ENCODE measurements at regions not wholly inside any gene's neighbourhood (a gene's known extent, or its start where the extent isn't known, plus 50 kb on each side); places are given as distances from the start of the nearest gene placed in this dataset.

GRCh38 chr6:138559143-138559542, 59.8 kb upstream of the NHSL1 start:
- no TSS peak for BruUV-seq (replicated peaks)

GRCh38 chr6:138560130-138560860, 61.0 kb upstream of the NHSL1 start:
- CTCF ChIA-PET: no interaction called here
- intact Hi-C loops (cut with micrococcal nuclease; ENCODE audit: unreplicated experiment): no loop called here
- no peaks in the 10 kb centered on the region for H3K27me3 Mint-ChIP-seq (ENCODE audit: unreplicated experiment)
- no peaks in the 10 kb centered on the region for H3K9me3 Mint-ChIP-seq (ENCODE audit: low read depth, unreplicated experiment)
- no peaks in the 10 kb centered on the region for H3K36me3 Mint-ChIP-seq (ENCODE audit: insufficient read depth, unreplicated experiment)
- DNase-seq: no peak
- H3K27ac Mint-ChIP-seq (ENCODE audit: unreplicated experiment): no peak overlapping the region
- peaks cover 20% of the 10 kb centered on the region for H3K4me1 Mint-ChIP-seq (ENCODE audit: low read depth, unreplicated experiment)
- no TSS peak for BruUV-seq (replicated peaks)
- TF ChIP-seq CTCF (IDR thresholded peaks at IDR 0.05; ENCODE audit: unreplicated experiment): no peak
- H3K4me3 Mint-ChIP-seq (ENCODE audit: low read depth, unreplicated experiment): no peak overlapping the region

More at GRCh38 chr6:138559143-138559542, 59.8 kb upstream of the NHSL1 start:
- no peaks in the 10 kb centered on the region for H3K9me3 Mint-ChIP-seq (ENCODE audit: low read depth, unreplicated experiment)
- H3K27me3 Mint-ChIP-seq (ENCODE audit: unreplicated experiment): no peaks in the 10 kb centered on the region
- no peak for DNase-seq
- H3K36me3 Mint-ChIP-seq (ENCODE audit: insufficient read depth, unreplicated experiment): no peaks in the 10 kb centered on the region
- intact Hi-C loops (cut with micrococcal nuclease; ENCODE audit: unreplicated experiment): no loop called here
- TF ChIP-seq CTCF (IDR thresholded peaks at IDR 0.05; ENCODE audit: unreplicated experiment): no peak
- CTCF ChIA-PET: no interaction called here
- H3K4me3 Mint-ChIP-seq (ENCODE audit: low read depth, unreplicated experiment): no peak overlapping the region
- H3K27ac Mint-ChIP-seq (ENCODE audit: unreplicated experiment): no peak overlapping the region
- peaks cover 30% of the 10 kb centered on the region for H3K4me1 Mint-ChIP-seq (ENCODE audit: low read depth, unreplicated experiment)

DNA sequence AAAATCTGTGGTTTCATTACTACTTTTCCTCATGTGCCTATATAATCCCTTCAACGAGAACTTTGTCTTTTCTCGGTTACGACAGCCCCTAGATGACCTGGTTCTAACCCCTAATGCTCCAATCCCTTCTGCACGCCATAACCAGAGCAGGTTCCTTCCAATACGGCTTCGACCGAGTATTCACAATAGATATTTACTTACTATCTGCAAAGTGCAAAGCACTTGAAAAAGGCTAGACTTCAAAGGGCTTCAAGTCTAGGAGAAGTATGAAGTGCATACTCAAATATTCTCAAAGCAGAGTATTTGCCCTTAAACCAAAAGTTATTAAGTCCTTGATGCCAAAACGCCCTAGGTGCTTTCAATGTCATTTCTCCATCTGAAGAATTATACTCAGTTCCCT, 63.4 kb upstream of the NHSL1 start:
- H3K4me1 Mint-ChIP-seq (ENCODE audit: low read depth, unreplicated experiment): peaks cover 13% of the 10 kb centered on the region
- intact Hi-C loops (cut with micrococcal nuclease; ENCODE audit: unreplicated experiment): loop anchor here (1.0 kb wide), 1 partner anchor 13 kb away; no protein-coding TSS in a partner anchor
- no peak for TF ChIP-seq CTCF (IDR thresholded peaks at IDR 0.05; ENCODE audit: unreplicated experiment)
- no peaks in the 10 kb centered on the region for H3K36me3 Mint-ChIP-seq (ENCODE audit: insufficient read depth, unreplicated experiment)
- no peak overlapping the region for H3K27ac Mint-ChIP-seq (ENCODE audit: unreplicated experiment)
- no peaks in the 10 kb centered on the region for H3K9me3 Mint-ChIP-seq (ENCODE audit: low read depth, unreplicated experiment)
- CTCF ChIA-PET: no interaction called here
- DNase-seq: no peak
- no peaks in the 10 kb centered on the region for H3K27me3 Mint-ChIP-seq (ENCODE audit: unreplicated experiment)
- no TSS peak for BruUV-seq (replicated peaks)
- H3K4me3 Mint-ChIP-seq (ENCODE audit: low read depth, unreplicated experiment): no peak overlapping the region

DNA sequence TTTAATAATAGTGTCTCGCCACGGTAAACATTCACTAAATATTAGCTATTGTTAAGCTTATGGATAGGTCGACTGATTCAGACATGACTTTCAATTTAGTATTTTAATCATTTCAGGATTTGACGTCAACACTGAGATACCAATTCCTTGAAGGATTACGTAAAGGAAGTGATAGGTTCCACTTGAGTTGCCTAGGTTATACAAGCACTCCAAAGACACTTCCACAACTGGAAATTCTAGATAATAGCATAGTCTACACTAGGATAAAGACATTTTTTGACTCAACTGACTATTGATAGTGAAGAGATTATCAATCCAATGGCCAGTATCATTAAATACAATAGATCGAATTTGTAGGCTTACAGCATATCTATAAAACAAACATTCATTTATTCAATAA, 63.9 kb upstream of the NHSL1 start:
- BruUV-seq (replicated peaks): no TSS peak
- no peaks in the 10 kb centered on the region for H3K27me3 Mint-ChIP-seq (ENCODE audit: unreplicated experiment)
- H3K36me3 Mint-ChIP-seq (ENCODE audit: insufficient read depth, unreplicated experiment): no peaks in the 10 kb centered on the region
- no peak overlapping the region for H3K27ac Mint-ChIP-seq (ENCODE audit: unreplicated experiment)
- CTCF ChIA-PET: no interaction called here
- no peak for DNase-seq
- intact Hi-C loops (cut with micrococcal nuclease; ENCODE audit: unreplicated experiment): loop anchor here (1.0 kb wide), 1 partner anchor 12 kb away; no protein-coding TSS in a partner anchor
- H3K4me1 Mint-ChIP-seq (ENCODE audit: low read depth, unreplicated experiment): peaks cover 13% of the 10 kb centered on the region
- H3K9me3 Mint-ChIP-seq (ENCODE audit: low read depth, unreplicated experiment): no peaks in the 10 kb centered on the region
- no peak for TF ChIP-seq CTCF (IDR thresholded peaks at IDR 0.05; ENCODE audit: unreplicated experiment)
- H3K4me3 Mint-ChIP-seq (ENCODE audit: low read depth, unreplicated experiment): no peak overlapping the region

All from Calu3 (cell line).